H9 (cell line): ENCODE measurements at regions not wholly inside any gene's neighbourhood (a gene's known extent, or its start where the extent isn't known, plus 50 kb on each side); places are given as distances from the start of the nearest gene placed in this dataset.

Experiments used
- DNase-seq: peaks from one replicate; pipeline ENCODE4 v3.0.0-alpha.2; 2017
- H2AFZ ChIP-seq: one replicate; pipeline ENCODE4 v1.6.1; 2013; ENCODE audit warnings: mild to moderate bottlenecking, low read length, control low read depth, moderate library complexity
- H2AK5ac ChIP-seq: 2 replicates; pipeline ENCODE4 v1.6.1; 2013; ENCODE audit warnings: low read length, control low read depth, mixed read lengths; ENCODE audit not compliant: insufficient read length
- H2BK120ac ChIP-seq: one replicate; pipeline ENCODE4 v1.6.1; 2013; ENCODE audit warnings: low read depth, mild to moderate bottlenecking, low read length, control low read depth, inconsistent platforms; ENCODE audit not compliant: poor library complexity, severe bottlenecking
- H2BK12ac ChIP-seq: 2 replicates; pipeline ENCODE4 v1.6.1; 2013; ENCODE audit warnings: low read length, control low read depth, mixed read lengths, low read depth; ENCODE audit not compliant: insufficient read length
- H2BK15ac ChIP-seq: 2 replicates; pipeline ENCODE4 v1.6.1; 2013; ENCODE audit warnings: low read depth, low read length, control low read depth
- H2BK20ac ChIP-seq: one replicate; pipeline ENCODE4 v1.6.1; 2013; ENCODE audit warnings: low read depth, mild to moderate bottlenecking, low read length, control low read depth, inconsistent platforms; ENCODE audit not compliant: poor library complexity, severe bottlenecking
- H2BK5ac ChIP-seq: 2 replicates; pipeline ENCODE4 v1.6.1; 2013; ENCODE audit warnings: low read length, control low read depth, mixed read lengths; ENCODE audit not compliant: insufficient read length
- H3K14ac ChIP-seq: 2 replicates; pipeline ENCODE4 v1.6.1; 2013; ENCODE audit warnings: low read length, control low read depth; ENCODE audit not compliant: insufficient read depth
- H3K18ac ChIP-seq: 2 replicates; pipeline ENCODE4 v1.6.1; 2013; ENCODE audit warnings: low read depth, mild to moderate bottlenecking, mixed read lengths, low read length, control low read depth; ENCODE audit not compliant: insufficient read length
- H3K23ac ChIP-seq: 2 replicates; pipeline ENCODE4 v1.6.1; 2013; ENCODE audit warnings: low read length, control low read depth, mixed read lengths, low read depth; ENCODE audit not compliant: insufficient read length
- H3K23me2 ChIP-seq: 2 replicates; pipeline ENCODE4 v1.6.1; 2013; ENCODE audit warnings: low read depth, mild to moderate bottlenecking, mixed read lengths, low read length, control low read depth; ENCODE audit not compliant: insufficient read length, poor library complexity, severe bottlenecking
- H3K27ac ChIP-seq: 2 replicates; pipeline ENCODE4 v1.5.1; 2013; ENCODE audit warnings: low read length, control low read depth, mixed read lengths, low read depth; ENCODE audit not compliant: insufficient read length
- H3K27me3 ChIP-seq: 2 replicates; pipeline ENCODE4 v1.6.1; 2013; ENCODE audit warnings: low read length, control low read depth, inconsistent platforms; ENCODE audit not compliant: insufficient read depth
- H3K4ac ChIP-seq: 2 replicates; pipeline ENCODE4 v1.6.1; 2013; ENCODE audit warnings: low read depth, mild to moderate bottlenecking, control low read depth, inconsistent platforms, low read length, moderate library complexity
- H3K4me1 ChIP-seq: 2 replicates; pipeline ENCODE4 v1.6.1; 2013; ENCODE audit warnings: low read length, control low read depth, inconsistent platforms; ENCODE audit not compliant: insufficient read depth
- H3K4me2 ChIP-seq: 2 replicates; pipeline ENCODE4 v1.6.1; 2013; ENCODE audit warnings: low read length, control low read depth, mixed read lengths; ENCODE audit not compliant: insufficient read length, insufficient read depth
- H3K56ac ChIP-seq: 2 replicates; pipeline ENCODE4 v1.6.1; 2013; ENCODE audit warnings: low read depth, mild to moderate bottlenecking, mixed read lengths, low read length, control low read depth; ENCODE audit not compliant: insufficient read length
- H3K79me1 ChIP-seq: 2 replicates; pipeline ENCODE4 v1.6.1; 2013; ENCODE audit warnings: low read depth, mild to moderate bottlenecking, moderate library complexity, low read length, control low read depth, inconsistent platforms; ENCODE audit not compliant: insufficient read depth, poor library complexity, severe bottlenecking
- H3K79me2 ChIP-seq: 2 replicates; pipeline ENCODE4 v1.6.1; 2013; ENCODE audit warnings: low read length, control low read depth, inconsistent platforms; ENCODE audit not compliant: insufficient read depth
- H3K9ac ChIP-seq: 2 replicates; pipeline ENCODE4 v1.6.1; 2013; ENCODE audit warnings: low read length, control low read depth, mixed read lengths; ENCODE audit not compliant: insufficient read length; ENCODE audit errors: extremely low read depth
- H3K9me3 ChIP-seq: one replicate; pipeline ENCODE4 v1.6.1; 2013; ENCODE audit warnings: low read depth, low read length, inconsistent platforms; ENCODE audit not compliant: control insufficient read depth
- H3T11ph ChIP-seq: one replicate; pipeline ENCODE4 v1.6.1; 2013; ENCODE audit warnings: mild to moderate bottlenecking, low read length, control low read depth, inconsistent platforms
- H4K20me1 ChIP-seq: one replicate; pipeline ENCODE4 v1.6.1; 2013; ENCODE audit not compliant: control insufficient read depth, insufficient read length, insufficient read depth
- H4K5ac ChIP-seq: 2 replicates; pipeline ENCODE4 v1.6.1; 2013; ENCODE audit warnings: low read depth, mild to moderate bottlenecking, mixed read lengths, low read length, control low read depth; ENCODE audit not compliant: insufficient read length
- H4K8ac ChIP-seq: replicated peaks from 2 replicates; pipeline ENCODE4 v1.6.1; 2013; ENCODE audit warnings: low read length, control low read depth, mixed read lengths, low read depth; ENCODE audit not compliant: insufficient read length
- H4K91ac ChIP-seq: 2 replicates; pipeline ENCODE4 v1.6.1; 2013; ENCODE audit warnings: low read depth, mild to moderate bottlenecking, moderate library complexity, mixed read lengths, low read length, control low read depth; ENCODE audit not compliant: insufficient read length
- H3K27ac Mint-ChIP-seq, 3 experiments: 2 replicates in 2 of 3; 3 replicates in 1 of 3; pipeline ENCODE4 v1.8.0; 2020 to 2021; ENCODE audit warnings: mixed read lengths in 3 of 3, mild to moderate bottlenecking in 1 of 3, moderate library complexity in 1 of 3
- H3K27me3 Mint-ChIP-seq: 2 replicates; pipeline ENCODE4 v1.8.0; 2021; ENCODE audit warnings: low read depth, mild to moderate bottlenecking, moderate library complexity, mixed read lengths
- H3K36me3 Mint-ChIP-seq, 3 experiments: 2 replicates in 2 of 3; 3 replicates in 1 of 3; pipeline ENCODE4 v1.8.0; 2020 to 2021; ENCODE audit warnings: low read depth in 3 of 3, mixed read lengths in 3 of 3; ENCODE audit not compliant: insufficient read depth in 1 of 3
- H3K4me1 Mint-ChIP-seq, 2 experiments: 2 replicates each; pipeline ENCODE4 v1.8.0; 2020; ENCODE audit warnings: mixed read lengths in 2 of 2
- H3K4me3 Mint-ChIP-seq, 2 experiments: 2 replicates in 1 of 2; 3 replicates in 1 of 2; pipeline ENCODE4 v1.8.0; 2020 to 2021; ENCODE audit warnings: mild to moderate bottlenecking in 2 of 2, mixed read lengths in 2 of 2, moderate library complexity in 1 of 2
- H3K9me3 Mint-ChIP-seq, 2 experiments: 2 replicates in 1 of 2; 3 replicates in 1 of 2; pipeline ENCODE4 v1.8.0; 2020; ENCODE audit warnings: mild to moderate bottlenecking in 2 of 2, mixed read lengths in 2 of 2, moderate library complexity in 1 of 2
- TF ChIP-seq, protein P1 (sequence below): fragments of 200-600 bp; sonication (generic); conservative IDR thresholded peaks from 3 replicates; pipeline ENCODE4 v1.8.0; 2021; ENCODE audit warnings: antibody characterized with exemption, mild to moderate bottlenecking

DNA sequence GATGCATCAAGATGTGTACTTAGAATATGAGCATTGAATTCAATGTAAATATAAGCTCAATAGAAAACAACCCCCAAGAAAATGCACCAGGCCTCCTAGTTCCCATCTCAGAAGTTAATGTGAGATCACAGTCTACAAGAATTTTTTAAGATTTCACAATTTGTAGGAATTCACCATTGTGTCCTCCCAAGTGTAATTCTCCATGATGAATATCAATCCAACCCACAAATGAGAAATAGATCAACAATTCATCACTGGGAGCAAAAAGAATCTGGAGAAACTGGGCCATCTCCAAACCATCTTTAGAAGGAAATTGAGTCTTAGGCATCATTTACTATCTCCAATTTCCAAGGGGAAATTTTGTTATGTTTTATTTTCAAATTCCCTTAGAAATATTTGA, 310.5 kb upstream of the GOT2 start:
- Histone ChIP-seq H2BK20ac (no peak overlapping the region), H3K27ac (no peak overlapping the region), H3K23me2 (no peaks in the 10 kb centered on the region), H4K91ac (no peak overlapping the region), H3K9me3 (no peaks in the 10 kb centered on the region), H3K18ac (no peak overlapping the region), H3K79me2 (no peaks in the 10 kb centered on the region), H3K23ac (no peak overlapping the region), H2BK15ac (no peak overlapping the region), H3K4ac (no peak overlapping the region), H3K4me1 (no peaks in the 10 kb centered on the region), H4K8ac (no peak overlapping the region), H3K9ac (no peak overlapping the region), H2BK120ac (no peak overlapping the region), H3T11ph (no peak overlapping the region), H2AK5ac (no peak overlapping the region), H2BK12ac (no peak overlapping the region), H3K79me1 (no peaks in the 10 kb centered on the region), H4K20me1 (no peaks in the 10 kb centered on the region), H4K5ac (no peak overlapping the region), H3K56ac (no peak overlapping the region), H3K4me2 (no peak overlapping the region), H3K27me3 (no peaks in the 10 kb centered on the region), H2AFZ (no peak overlapping the region), H2BK5ac (no peak overlapping the region), H3K14ac (no peak overlapping the region)
- no peak for DNase-seq
- no peaks in the 10 kb centered on the region for H3K4me1 Mint-ChIP-seq
- TF ChIP-seq, protein P1, sequence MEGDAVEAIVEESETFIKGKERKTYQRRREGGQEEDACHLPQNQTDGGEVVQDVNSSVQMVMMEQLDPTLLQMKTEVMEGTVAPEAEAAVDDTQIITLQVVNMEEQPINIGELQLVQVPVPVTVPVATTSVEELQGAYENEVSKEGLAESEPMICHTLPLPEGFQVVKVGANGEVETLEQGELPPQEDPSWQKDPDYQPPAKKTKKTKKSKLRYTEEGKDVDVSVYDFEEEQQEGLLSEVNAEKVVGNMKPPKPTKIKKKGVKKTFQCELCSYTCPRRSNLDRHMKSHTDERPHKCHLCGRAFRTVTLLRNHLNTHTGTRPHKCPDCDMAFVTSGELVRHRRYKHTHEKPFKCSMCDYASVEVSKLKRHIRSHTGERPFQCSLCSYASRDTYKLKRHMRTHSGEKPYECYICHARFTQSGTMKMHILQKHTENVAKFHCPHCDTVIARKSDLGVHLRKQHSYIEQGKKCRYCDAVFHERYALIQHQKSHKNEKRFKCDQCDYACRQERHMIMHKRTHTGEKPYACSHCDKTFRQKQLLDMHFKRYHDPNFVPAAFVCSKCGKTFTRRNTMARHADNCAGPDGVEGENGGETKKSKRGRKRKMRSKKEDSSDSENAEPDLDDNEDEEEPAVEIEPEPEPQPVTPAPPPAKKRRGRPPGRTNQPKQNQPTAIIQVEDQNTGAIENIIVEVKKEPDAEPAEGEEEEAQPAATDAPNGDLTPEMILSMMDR: no peak
- no peaks in the 10 kb centered on the region; the same call in 1 of the 2 replicates for H3K27me3 Mint-ChIP-seq
- H3K27ac Mint-ChIP-seq: no peak overlapping the region
- H3K9me3 Mint-ChIP-seq: no peaks in the 10 kb centered on the region
- no peak overlapping the region for H3K4me3 Mint-ChIP-seq
- no peaks in the 10 kb centered on the region for H3K36me3 Mint-ChIP-seq
